ENCODE measurements at regions not wholly inside any gene's neighbourhood (a gene's known extent, or its start where the extent isn't known, plus 50 kb on each side); places are given as distances from the start of the nearest gene placed in this dataset.

GRCh38 chr14:51314321-51315015 lies 74.4 kb downstream of the TMX1 start:
- ChIA-PET CTCF (ENCODE audit: partially characterized antibody) (interaction anchor here (0.9 to 1.1 kb wide), 3 partner anchors 13 to 29 kb away, joined by 3 to 5 read pairs (median 4); no protein-coding TSS in a partner anchor), POLR2A (ENCODE audit: partially characterized antibody) (no interaction called here)
- Histone ChIP-seq H3K79me2 (ENCODE audit: control insufficient read depth in 1 of 2, insufficient read depth in 2 of 2, low read length in 2 of 2) (no peaks in the 10 kb centered on the region), H3K9me3 (ENCODE audit: insufficient read depth in 2 of 2, low read depth in 1 of 2, low read length in 1 of 2) (no peaks in the 10 kb centered on the region), H3K4me3 (ENCODE audit: extremely low read depth in 1 of 4, insufficient read depth in 2 of 4, low read depth in 3 of 4, low read length in 4 of 4) (no peak overlapping the region), H4K91ac (replicated peaks; ENCODE audit: insufficient read length, low read length) (no peak overlapping the region), H3K23me2 (ENCODE audit: low read depth, low read length) (no peaks in the 10 kb centered on the region; the same call in 1 of the 2 replicates), H2BK12ac (ENCODE audit: low read depth, low read length) (no peak overlapping the region), H3K36me3 (ENCODE audit: control insufficient read depth in 2 of 4, insufficient read depth in 4 of 4, low read length in 3 of 4) (no peaks in the 10 kb centered on the region), H3K27ac (ENCODE audit: low read depth, low read length) (no peak overlapping the region), H3K9ac (replicated peaks in 1 of 4; ENCODE audit: extremely low read depth in 1 of 4, low read depth in 3 of 4, low read length in 3 of 4) (no peak overlapping the region), H2AFZ (ENCODE audit: low read length) (no peak overlapping the region), H3K56ac (replicated peaks; ENCODE audit: insufficient read length, low read depth, low read length) (no peak overlapping the region), H4K20me1 (replicated peaks in 1 of 2; ENCODE audit: control insufficient read depth in 1 of 2, insufficient read depth in 2 of 2, low read length in 2 of 2) (no peaks in the 10 kb centered on the region), H3K18ac (ENCODE audit: extremely low read depth, low read length) (no peak overlapping the region), H4K5ac (ENCODE audit: insufficient read length, low read depth, low read length) (no peak overlapping the region), H3K4ac (replicated peaks; ENCODE audit: insufficient read length, low read depth, low read length) (no peak overlapping the region), H3K4me1 (replicated peaks in 1 of 4; ENCODE audit: control insufficient read depth in 3 of 4, insufficient read depth in 4 of 4, low read length in 3 of 4) (no peaks in the 10 kb centered on the region), H2BK15ac (ENCODE audit: low read length) (no peak overlapping the region), H2BK120ac (replicated peaks; ENCODE audit: low read depth, low read length) (no peak overlapping the region), H3K23ac (ENCODE audit: insufficient read length) (no peak overlapping the region), H2AK5ac (ENCODE audit: low read depth, low read length) (no peak overlapping the region), H3K79me1 (ENCODE audit: low read depth, low read length) (no peaks in the 10 kb centered on the region), H2BK20ac (ENCODE audit: low read length) (no peak overlapping the region), H4K8ac (ENCODE audit: extremely low read depth, insufficient read depth, low read length) (no peak overlapping the region), H3K14ac (ENCODE audit: insufficient read length) (no peak overlapping the region), H3K27me3 (replicated peaks in 1 of 4; ENCODE audit: control insufficient read depth in 3 of 4, extremely low read depth in 1 of 4, insufficient read depth in 3 of 4, low read length in 3 of 4) (no peaks in the 10 kb centered on the region), H3K4me2 (ENCODE audit: insufficient read depth in 1 of 2, low read depth in 2 of 2, low read length in 2 of 2) (no peak overlapping the region), H2BK5ac (ENCODE audit: low read depth, low read length) (no peak overlapping the region)
- FAIRE-seq: no peak
- no peak for DNase-seq (ENCODE audit: low read depth in 1 of 2, low spot score in 2 of 2)
- 81% methylated on average over 4 of the region's 4 CpGs; no CpG with 5 or more reads in 1 of the 2 experiments for WGBS, 2 experiments (ENCODE audit: extremely low coverage in 1 of 2, insufficient coverage in 1 of 2, insufficient read length in 1 of 2, insufficient replicate concordance in 2 of 2, low coverage in 1 of 2, low lambda C conversion rate in 2 of 2, missing lambda C conversion rate in 1 of 2)
- TF ChIP-seq POLR2A (IDR thresholded peaks at IDR 0.05; ENCODE audit: control extremely low read depth in 1 of 2, low read depth in 2 of 2, low read length in 2 of 2): no peak
- no peak for TF ChIP-seq SP1 (IDR thresholded peaks at IDR 0.05; ENCODE audit: low read depth, low read length)
- TF ChIP-seq SAP30 (IDR thresholded peaks at IDR 0.05; ENCODE audit: insufficient read depth, insufficient replicate concordance, low read length): no peak
- TF ChIP-seq FOSL1 (IDR thresholded peaks at IDR 0.05; ENCODE audit: insufficient read depth, low read depth, low read length): no peak
- TF ChIP-seq ZNF274 (IDR thresholded peaks at IDR 0.05; ENCODE audit: borderline replicate concordance, extremely low read depth, low read length): no peak
- no peak for TF ChIP-seq TEAD4 (IDR thresholded peaks at IDR 0.05; ENCODE audit: low read depth, low read length)
- no peak for TF ChIP-seq KDM5A (IDR thresholded peaks at IDR 0.05; ENCODE audit: low read length)
- TF ChIP-seq RNF2 (IDR thresholded peaks at IDR 0.05; ENCODE audit: borderline replicate concordance, low read depth, low read length, missing control alignments, poor library complexity, severe bottlenecking): no peak
- TF ChIP-seq CBX8 (IDR thresholded peaks at IDR 0.05; ENCODE audit: borderline replicate concordance, low read depth, low read length): no peak
- no peak for TF ChIP-seq RFX5 (IDR thresholded peaks at IDR 0.05; ENCODE audit: borderline replicate concordance, low read depth, low read length)
- TF ChIP-seq POU5F1 (IDR thresholded peaks at IDR 0.05; ENCODE audit: low read depth, low read length): no peak
- no peak for TF ChIP-seq EZH2 (IDR thresholded peaks at IDR 0.05; ENCODE audit: low read depth, low read length, severe bottlenecking)
- no peak for TF ChIP-seq CTBP2 (IDR thresholded peaks at IDR 0.05; ENCODE audit: borderline replicate concordance, insufficient read depth, insufficient read length, low read length)

Data from H1 (cell line).